ENCODE measurements at regions not wholly inside any gene's neighbourhood (a gene's known extent, or its start where the extent isn't known, plus 50 kb on each side); places are given as distances from the start of the nearest gene placed in this dataset.

DNA sequence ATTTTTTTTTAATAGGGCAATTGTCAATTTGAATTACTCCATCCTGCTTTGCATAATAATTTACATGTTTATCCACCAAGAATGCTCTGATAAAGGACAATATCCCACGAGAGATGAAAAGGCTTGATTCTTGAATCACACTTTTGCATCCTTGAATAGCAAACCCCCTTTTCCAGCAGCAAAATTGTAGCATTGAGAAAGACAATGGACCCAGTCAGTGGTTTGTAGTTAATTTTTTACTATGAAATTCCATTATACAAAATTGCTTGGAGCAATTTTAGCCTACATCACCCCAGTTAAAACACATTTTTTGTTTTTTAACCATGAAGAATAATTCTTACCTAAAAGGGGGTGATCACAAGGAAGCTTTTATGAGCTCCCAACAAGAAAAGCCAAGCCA is 255.1 kb downstream of the RND3 start:
- no peaks in the 10 kb centered on the region for H3K9me2 ChIP-seq (ENCODE audit: insufficient read depth)
- no peak overlapping the region for H3K4me3 ChIP-seq (replicated peaks in 1 of 2; ENCODE audit: low read depth in 1 of 2, low read length in 2 of 2)
- H4K20me1 ChIP-seq (ENCODE audit: insufficient read depth): no peaks in the 10 kb centered on the region
- POLR2A ChIA-PET: no interaction called here
- BruUV-seq (replicated peaks): no TSS peak
- no peak for TF ChIP-seq CEBPB (IDR thresholded peaks at IDR 0.05; ENCODE audit: low read depth)
- TF ChIP-seq, protein P1, sequence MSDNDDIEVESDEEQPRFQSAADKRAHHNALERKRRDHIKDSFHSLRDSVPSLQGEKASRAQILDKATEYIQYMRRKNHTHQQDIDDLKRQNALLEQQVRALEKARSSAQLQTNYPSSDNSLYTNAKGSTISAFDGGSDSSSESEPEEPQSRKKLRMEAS (IDR thresholded peaks at IDR 0.05): no peak
- no peak for TF ChIP-seq ZFX (IDR thresholded peaks at IDR 0.05)
- no peak for TF ChIP-seq EZH2 (IDR thresholded peaks at IDR 0.05)
- DNase-seq (ENCODE audit: low read depth, low spot score): no peak
- RAD21 ChIA-PET (ENCODE audit: low non-redundant PET in 1 of 2, low total read pairs in 2 of 2, uncharacterized antibody in 2 of 2, unreplicated experiment in 2 of 2): no interaction called here
- no peaks in the 10 kb centered on the region for H3K36me3 ChIP-seq (ENCODE audit: control insufficient read depth in 1 of 2, insufficient read depth in 2 of 2, low read length in 2 of 2)
- no peak for ATAC-seq
- H3K9ac ChIP-seq (ENCODE audit: low read length): no peak overlapping the region
- no peaks in the 10 kb centered on the region for H3K79me2 ChIP-seq (ENCODE audit: insufficient read depth, low read length)
- CTCF ChIA-PET: no interaction called here
- H2AFZ ChIP-seq (ENCODE audit: low read depth, low read length, poor library complexity, severe bottlenecking): no peak overlapping the region
- no peaks in the 10 kb centered on the region for H3K4me1 ChIP-seq (ENCODE audit: control insufficient read depth in 1 of 2, insufficient read depth in 2 of 2, low read length in 2 of 2)
- no peaks in the 10 kb centered on the region for H3K27me3 ChIP-seq (ENCODE audit: insufficient read depth, low read length)
- no peak overlapping the region for H3K4me2 ChIP-seq (ENCODE audit: low read length)
- H3K9me3 ChIP-seq (ENCODE audit: control insufficient read depth in 1 of 2, insufficient read depth in 1 of 2, low read depth in 1 of 2, low read length in 2 of 2): no peaks in the 10 kb centered on the region
- H3K27ac ChIP-seq (ENCODE audit: low read depth, low read length): no peak overlapping the region
- intact Hi-C loops (cut with micrococcal nuclease): no loop called here

DNA sequence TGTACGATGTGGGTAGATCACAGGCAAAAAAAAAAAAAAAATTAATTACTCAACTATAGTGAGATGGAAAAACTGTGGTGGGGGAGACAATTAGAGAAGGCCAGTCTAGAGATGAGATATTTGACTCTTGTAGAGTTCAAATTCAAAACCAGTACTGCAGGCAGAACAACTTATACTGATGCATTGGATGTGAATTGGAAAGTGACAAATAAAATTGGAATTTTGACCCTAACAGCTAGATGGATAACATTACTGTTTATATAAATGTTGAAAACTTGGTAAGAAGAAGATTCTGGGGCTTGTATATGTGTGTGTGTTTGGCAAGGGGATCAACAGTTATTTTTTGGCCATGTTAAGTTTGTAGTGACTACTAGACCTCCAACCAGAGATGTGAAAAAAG is 256.9 kb downstream of the RND3 start:
- ChIA-PET POLR2A (no interaction called here), RAD21 (ENCODE audit: low non-redundant PET in 1 of 2, low total read pairs in 2 of 2, uncharacterized antibody in 2 of 2, unreplicated experiment in 2 of 2) (no interaction called here), CTCF (no interaction called here)
- H2AFZ ChIP-seq (ENCODE audit: low read depth, low read length, poor library complexity, severe bottlenecking): no peak overlapping the region
- no peaks in the 10 kb centered on the region for H3K4me1 ChIP-seq (ENCODE audit: control insufficient read depth in 1 of 2, insufficient read depth in 2 of 2, low read length in 2 of 2)
- DNase-seq (ENCODE audit: low read depth, low spot score) (no peak), ATAC-seq (no peak)
- intact Hi-C loops (cut with micrococcal nuclease): no loop called here
- H3K27me3 ChIP-seq (ENCODE audit: insufficient read depth, low read length): no peaks in the 10 kb centered on the region
- no peak overlapping the region for H3K4me3 ChIP-seq (replicated peaks in 1 of 2; ENCODE audit: low read depth in 1 of 2, low read length in 2 of 2)
- no peaks in the 10 kb centered on the region for H3K9me2 ChIP-seq (ENCODE audit: insufficient read depth)
- no peaks in the 10 kb centered on the region for H3K79me2 ChIP-seq (ENCODE audit: insufficient read depth, low read length)
- no peaks in the 10 kb centered on the region for H3K36me3 ChIP-seq (ENCODE audit: control insufficient read depth in 1 of 2, insufficient read depth in 2 of 2, low read length in 2 of 2)
- TF ChIP-seq, protein P2, sequence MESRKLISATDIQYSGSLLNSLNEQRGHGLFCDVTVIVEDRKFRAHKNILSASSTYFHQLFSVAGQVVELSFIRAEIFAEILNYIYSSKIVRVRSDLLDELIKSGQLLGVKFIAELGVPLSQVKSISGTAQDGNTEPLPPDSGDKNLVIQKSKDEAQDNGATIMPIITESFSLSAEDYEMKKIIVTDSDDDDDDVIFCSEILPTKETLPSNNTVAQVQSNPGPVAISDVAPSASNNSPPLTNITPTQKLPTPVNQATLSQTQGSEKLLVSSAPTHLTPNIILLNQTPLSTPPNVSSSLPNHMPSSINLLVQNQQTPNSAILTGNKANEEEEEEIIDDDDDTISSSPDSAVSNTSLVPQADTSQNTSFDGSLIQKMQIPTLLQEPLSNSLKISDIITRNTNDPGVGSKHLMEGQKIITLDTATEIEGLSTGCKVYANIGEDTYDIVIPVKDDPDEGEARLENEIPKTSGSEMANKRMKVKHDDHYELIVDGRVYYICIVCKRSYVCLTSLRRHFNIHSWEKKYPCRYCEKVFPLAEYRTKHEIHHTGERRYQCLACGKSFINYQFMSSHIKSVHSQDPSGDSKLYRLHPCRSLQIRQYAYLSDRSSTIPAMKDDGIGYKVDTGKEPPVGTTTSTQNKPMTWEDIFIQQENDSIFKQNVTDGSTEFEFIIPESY (IDR thresholded peaks at IDR 0.05; ENCODE audit: extremely low read depth, insufficient replicate concordance, low read length): no peak
- no peak overlapping the region for H3K4me2 ChIP-seq (ENCODE audit: low read length)
- no peak overlapping the region for H3K9ac ChIP-seq (ENCODE audit: low read length)
- BruUV-seq (replicated peaks): no TSS peak
- H3K27ac ChIP-seq (ENCODE audit: low read depth, low read length): no peak overlapping the region
- no peaks in the 10 kb centered on the region for H3K9me3 ChIP-seq (ENCODE audit: control insufficient read depth in 1 of 2, insufficient read depth in 1 of 2, low read depth in 1 of 2, low read length in 2 of 2)
- H4K20me1 ChIP-seq (ENCODE audit: insufficient read depth): no peaks in the 10 kb centered on the region
